ENCODE measurements at regions not wholly inside any gene's neighbourhood (a gene's known extent, or its start where the extent isn't known, plus 50 kb on each side); places are given as distances from the start of the nearest gene placed in this dataset.

DNA sequence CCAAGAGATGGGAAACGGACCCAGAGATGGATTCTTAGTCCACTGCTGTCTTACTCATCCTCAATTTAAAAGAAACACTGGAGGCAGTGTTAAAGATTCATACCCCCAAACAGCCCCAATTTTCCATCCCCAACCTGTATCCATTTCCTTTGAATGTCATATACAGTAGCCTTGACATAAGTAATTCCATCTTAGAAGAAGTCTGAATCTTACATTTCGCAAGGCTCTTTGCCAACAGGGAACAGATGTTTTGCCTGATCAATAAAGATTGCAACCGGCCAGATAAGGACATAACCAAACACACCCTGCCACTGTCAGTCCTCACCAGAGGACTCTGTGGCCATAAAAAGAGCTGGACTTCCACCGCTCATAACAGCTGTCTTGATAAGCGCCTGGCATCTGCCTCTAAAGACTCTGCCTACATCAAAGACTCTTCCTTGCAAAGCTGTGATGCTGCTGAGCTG, 59.0 kb upstream of the MED9 start (continued):
- TF ChIP-seq TBP (optimal IDR thresholded peaks at IDR 0.05; ENCODE audit: low read depth, low read length) (no peak), CSDE1 (IDR thresholded peaks at IDR 0.05) (no peak), FOXO4 (CRISPR knock-in tag; IDR thresholded peaks at IDR 0.05) (peak; percentile 88), EP400 (IDR thresholded peaks at IDR 0.05) (no peak), ZNF699 (CRISPR knock-in tag; IDR thresholded peaks at IDR 0.05; ENCODE audit: insufficient replicate concordance) (peak; percentile 87), FOXP1 (CRISPR knock-in tag; IDR thresholded peaks at IDR 0.05) (no peak), NCOA6 (IDR thresholded peaks at IDR 0.05) (no peak), WHSC1 (IDR thresholded peaks at IDR 0.05; ENCODE audit: low read length) (no peak), KAT8 (IDR thresholded peaks at IDR 0.05; ENCODE audit: low read depth) (no peak), TRIM28 (IDR thresholded peaks at IDR 0.05) (no peak), POLR3A (IDR thresholded peaks at IDR 0.05; ENCODE audit: borderline replicate concordance, extremely low read depth, insufficient read depth, insufficient read length) (no peak), FOXA3 (CRISPR knock-in tag; conservative IDR thresholded peaks at IDR 0.05 in 1 of 2, IDR thresholded peaks at IDR 0.05 in 1 of 2) (0 out of 4 replicates have a peak, but pooled peaks of 1 of the 2 experiments have one; percentile 13), KLF1 (tag; IDR thresholded peaks at IDR 0.05) (no peak), RBM39 (optimal IDR thresholded peaks at IDR 0.05; ENCODE audit: low read depth, low read length) (no peak), SMAD4 (CRISPR knock-in tag; conservative IDR thresholded peaks at IDR 0.05) (peak; percentile 93), SIN3A (IDR thresholded peaks at IDR 0.05; ENCODE audit: borderline replicate concordance in 2 of 2, control insufficient read depth in 1 of 2, low read depth in 2 of 2, low read length in 2 of 2) (no peak), MEIS2 (IDR thresholded peaks at IDR 0.05; ENCODE audit: partially characterized antibody) (no peak), HNRNPK (IDR thresholded peaks at IDR 0.05; ENCODE audit: low read depth, low read length, poor library complexity, severe bottlenecking) (no peak)
- TF ChIP-seq, protein P1, sequence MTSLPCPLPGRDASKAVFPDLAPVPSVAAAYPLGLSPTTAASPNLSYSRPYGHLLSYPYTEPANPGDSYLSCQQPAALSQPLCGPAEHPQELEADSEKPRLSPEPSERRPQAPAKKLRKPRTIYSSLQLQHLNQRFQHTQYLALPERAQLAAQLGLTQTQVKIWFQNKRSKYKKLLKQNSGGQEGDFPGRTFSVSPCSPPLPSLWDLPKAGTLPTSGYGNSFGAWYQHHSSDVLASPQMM (CRISPR knock-in tag; IDR thresholded peaks at IDR 0.05) = no peak
- TF ChIP-seq, protein P2, sequence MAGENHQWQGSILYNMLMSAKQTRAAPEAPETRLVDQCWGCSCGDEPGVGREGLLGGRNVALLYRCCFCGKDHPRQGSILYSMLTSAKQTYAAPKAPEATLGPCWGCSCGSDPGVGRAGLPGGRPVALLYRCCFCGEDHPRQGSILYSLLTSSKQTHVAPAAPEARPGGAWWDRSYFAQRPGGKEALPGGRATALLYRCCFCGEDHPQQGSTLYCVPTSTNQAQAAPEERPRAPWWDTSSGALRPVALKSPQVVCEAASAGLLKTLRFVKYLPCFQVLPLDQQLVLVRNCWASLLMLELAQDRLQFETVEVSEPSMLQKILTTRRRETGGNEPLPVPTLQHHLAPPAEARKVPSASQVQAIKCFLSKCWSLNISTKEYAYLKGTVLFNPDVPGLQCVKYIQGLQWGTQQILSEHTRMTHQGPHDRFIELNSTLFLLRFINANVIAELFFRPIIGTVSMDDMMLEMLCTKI (IDR thresholded peaks at IDR 0.05; ENCODE audit: partially characterized antibody) = no peak
- TF ChIP-seq, protein P3, sequence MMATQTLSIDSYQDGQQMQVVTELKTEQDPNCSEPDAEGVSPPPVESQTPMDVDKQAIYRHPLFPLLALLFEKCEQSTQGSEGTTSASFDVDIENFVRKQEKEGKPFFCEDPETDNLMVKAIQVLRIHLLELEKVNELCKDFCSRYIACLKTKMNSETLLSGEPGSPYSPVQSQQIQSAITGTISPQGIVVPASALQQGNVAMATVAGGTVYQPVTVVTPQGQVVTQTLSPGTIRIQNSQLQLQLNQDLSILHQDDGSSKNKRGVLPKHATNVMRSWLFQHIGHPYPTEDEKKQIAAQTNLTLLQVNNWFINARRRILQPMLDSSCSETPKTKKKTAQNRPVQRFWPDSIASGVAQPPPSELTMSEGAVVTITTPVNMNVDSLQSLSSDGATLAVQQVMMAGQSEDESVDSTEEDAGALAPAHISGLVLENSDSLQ (IDR thresholded peaks at IDR 0.05) = no peak
- TF ChIP-seq, protein P4, sequence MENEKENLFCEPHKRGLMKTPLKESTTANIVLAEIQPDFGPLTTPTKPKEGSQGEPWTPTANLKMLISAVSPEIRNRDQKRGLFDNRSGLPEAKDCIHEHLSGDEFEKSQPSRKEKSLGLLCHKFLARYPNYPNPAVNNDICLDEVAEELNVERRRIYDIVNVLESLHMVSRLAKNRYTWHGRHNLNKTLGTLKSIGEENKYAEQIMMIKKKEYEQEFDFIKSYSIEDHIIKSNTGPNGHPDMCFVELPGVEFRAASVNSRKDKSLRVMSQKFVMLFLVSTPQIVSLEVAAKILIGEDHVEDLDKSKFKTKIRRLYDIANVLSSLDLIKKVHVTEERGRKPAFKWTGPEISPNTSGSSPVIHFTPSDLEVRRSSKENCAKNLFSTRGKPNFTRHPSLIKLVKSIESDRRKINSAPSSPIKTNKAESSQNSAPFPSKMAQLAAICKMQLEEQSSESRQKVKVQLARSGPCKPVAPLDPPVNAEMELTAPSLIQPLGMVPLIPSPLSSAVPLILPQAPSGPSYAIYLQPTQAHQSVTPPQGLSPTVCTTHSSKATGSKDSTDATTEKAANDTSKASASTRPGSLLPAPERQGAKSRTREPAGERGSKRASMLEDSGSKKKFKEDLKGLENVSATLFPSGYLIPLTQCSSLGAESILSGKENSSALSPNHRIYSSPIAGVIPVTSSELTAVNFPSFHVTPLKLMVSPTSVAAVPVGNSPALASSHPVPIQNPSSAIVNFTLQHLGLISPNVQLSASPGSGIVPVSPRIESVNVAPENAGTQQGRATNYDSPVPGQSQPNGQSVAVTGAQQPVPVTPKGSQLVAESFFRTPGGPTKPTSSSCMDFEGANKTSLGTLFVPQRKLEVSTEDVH (IDR thresholded peaks at IDR 0.05; ENCODE audit: low read depth, partially characterized antibody) = no peak
